GM12878 (cell line): ENCODE measurements at regions not wholly inside any gene's neighbourhood (a gene's known extent, or its start where the extent isn't known, plus 50 kb on each side); places are given as distances from the start of the nearest gene placed in this dataset.

Experiments used
- BCL11A ChIP-seq: IDR thresholded peaks from 2 replicates; pipeline ENCODE4 v1.6.1; 2011; ENCODE audit warnings: low read depth, low read length
- CBFB ChIP-seq: IDR thresholded peaks from 2 replicates; pipeline ENCODE4 v1.6.1; 2016; ENCODE audit warnings: antibody characterized with exemption, low read depth
- CHD1 ChIP-seq: IDR thresholded peaks from 2 replicates; pipeline ENCODE4 v1.6.1; 2012; ENCODE audit warnings: low read depth, low read length, improper control_type of control experiment
- CREB1 ChIP-seq: IDR thresholded peaks from 2 replicates; pipeline ENCODE4 v1.6.1; 2012; ENCODE audit warnings: low read depth, mild to moderate bottlenecking, inconsistent platforms
- GABPA ChIP-seq: IDR thresholded peaks from 2 replicates; pipeline ENCODE4 v1.6.1; 2014; ENCODE audit warnings: antibody characterized with exemption, low read depth, mild to moderate bottlenecking, inconsistent platforms
- JUND ChIP-seq: IDR thresholded peaks from 2 replicates; pipeline ENCODE4 v1.6.1; 2012; ENCODE audit warnings: low read depth, mild to moderate bottlenecking, low read length, improper control_type of control experiment, moderate library complexity
- MYC ChIP-seq: IDR thresholded peaks from 2 replicates; pipeline ENCODE4 v1.6.1; 2011; ENCODE audit warnings: mild to moderate bottlenecking, low read length, moderate library complexity, inconsistent platforms; ENCODE audit not compliant: insufficient read depth, insufficient replicate concordance, insufficient read length, severe bottlenecking
- NFYB ChIP-seq: IDR thresholded peaks from 2 replicates; pipeline ENCODE4 v1.6.1; 2011; ENCODE audit warnings: low read depth, mild to moderate bottlenecking, low read length, improper control_type of control experiment, moderate library complexity; ENCODE audit not compliant: insufficient read depth
- RAD21 ChIP-seq: IDR thresholded peaks from 2 replicates; pipeline ENCODE4 v1.6.1; 2011; ENCODE audit warnings: mild to moderate bottlenecking, low read depth, low read length, moderate library complexity; ENCODE audit not compliant: insufficient read depth
- TF ChIP-seq, protein P1 (sequence below), 3 experiments: IDR thresholded peaks in 2 of 3; conservative IDR thresholded peaks in 1 of 3; 2 replicates each; pipeline ENCODE4 v1.5.1; 2011; ENCODE audit warnings: low read depth in 3 of 3, low read length in 3 of 3, mild to moderate bottlenecking in 3 of 3, control low read depth in 2 of 3, moderate library complexity in 2 of 3, inconsistent platforms in 1 of 3, mixed read lengths in 1 of 3; ENCODE audit not compliant: control insufficient read depth in 2 of 3, insufficient read depth in 1 of 3; ENCODE audit errors: extremely low read depth in 1 of 3
- TF ChIP-seq, protein P2 (sequence below): fragments of 450-650 bp; IDR thresholded peaks from 2 replicates; pipeline ENCODE4 v1.6.1; 2018; ENCODE audit warnings: mild to moderate bottlenecking, low read depth, moderate library complexity; ENCODE audit not compliant: partially characterized antibody
- TF ChIP-seq, protein P3 (sequence below): IDR thresholded peaks from 2 replicates; pipeline ENCODE4 v1.6.1; 2012; ENCODE audit warnings: mild to moderate bottlenecking, low read depth, low read length
- TF ChIP-seq, protein P4 (sequence below): fragments of 450-650 bp; IDR thresholded peaks from 2 replicates; pipeline ENCODE4 v1.6.1; 2017; ENCODE audit warnings: mild to moderate bottlenecking, moderate library complexity

DNA sequence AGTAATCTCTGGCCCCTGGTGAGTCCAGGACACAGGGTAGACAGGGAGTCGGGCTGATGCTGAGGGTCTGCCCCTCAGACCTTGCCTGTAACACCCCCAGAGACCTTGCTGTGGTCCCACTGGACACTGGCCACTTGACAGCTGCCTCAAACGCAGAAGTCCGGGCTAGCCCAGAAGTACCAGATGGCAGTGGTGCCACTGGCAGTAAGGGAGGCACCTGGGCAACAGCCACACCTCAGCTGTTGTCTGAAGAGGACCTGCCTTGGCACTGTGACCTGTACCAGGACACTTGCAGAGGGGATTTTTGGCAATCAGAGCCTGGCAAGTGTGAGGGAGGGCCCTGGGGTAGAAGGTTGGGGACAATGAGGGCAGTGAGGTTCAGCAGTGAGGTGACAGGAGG is 63.3 kb upstream of the UXT start:
- TF ChIP-seq NFYB (no peak), CREB1 (no peak), BCL11A (no peak), RAD21 (no peak), MYC (no peak), GABPA (no peak), CHD1 (no peak), CBFB (no peak), JUND (no peak)
- TF ChIP-seq, protein P1, sequence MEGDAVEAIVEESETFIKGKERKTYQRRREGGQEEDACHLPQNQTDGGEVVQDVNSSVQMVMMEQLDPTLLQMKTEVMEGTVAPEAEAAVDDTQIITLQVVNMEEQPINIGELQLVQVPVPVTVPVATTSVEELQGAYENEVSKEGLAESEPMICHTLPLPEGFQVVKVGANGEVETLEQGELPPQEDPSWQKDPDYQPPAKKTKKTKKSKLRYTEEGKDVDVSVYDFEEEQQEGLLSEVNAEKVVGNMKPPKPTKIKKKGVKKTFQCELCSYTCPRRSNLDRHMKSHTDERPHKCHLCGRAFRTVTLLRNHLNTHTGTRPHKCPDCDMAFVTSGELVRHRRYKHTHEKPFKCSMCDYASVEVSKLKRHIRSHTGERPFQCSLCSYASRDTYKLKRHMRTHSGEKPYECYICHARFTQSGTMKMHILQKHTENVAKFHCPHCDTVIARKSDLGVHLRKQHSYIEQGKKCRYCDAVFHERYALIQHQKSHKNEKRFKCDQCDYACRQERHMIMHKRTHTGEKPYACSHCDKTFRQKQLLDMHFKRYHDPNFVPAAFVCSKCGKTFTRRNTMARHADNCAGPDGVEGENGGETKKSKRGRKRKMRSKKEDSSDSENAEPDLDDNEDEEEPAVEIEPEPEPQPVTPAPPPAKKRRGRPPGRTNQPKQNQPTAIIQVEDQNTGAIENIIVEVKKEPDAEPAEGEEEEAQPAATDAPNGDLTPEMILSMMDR (IDR thresholded peaks at IDR 0.05 in 2 of 3, conservative IDR thresholded peaks at IDR 0.05 in 1 of 3; ENCODE audit: control insufficient read depth in 2 of 3, extremely low read depth in 1 of 3, insufficient read depth in 1 of 3, low read depth in 3 of 3, low read length in 3 of 3), result no peak
- TF ChIP-seq, protein P2, sequence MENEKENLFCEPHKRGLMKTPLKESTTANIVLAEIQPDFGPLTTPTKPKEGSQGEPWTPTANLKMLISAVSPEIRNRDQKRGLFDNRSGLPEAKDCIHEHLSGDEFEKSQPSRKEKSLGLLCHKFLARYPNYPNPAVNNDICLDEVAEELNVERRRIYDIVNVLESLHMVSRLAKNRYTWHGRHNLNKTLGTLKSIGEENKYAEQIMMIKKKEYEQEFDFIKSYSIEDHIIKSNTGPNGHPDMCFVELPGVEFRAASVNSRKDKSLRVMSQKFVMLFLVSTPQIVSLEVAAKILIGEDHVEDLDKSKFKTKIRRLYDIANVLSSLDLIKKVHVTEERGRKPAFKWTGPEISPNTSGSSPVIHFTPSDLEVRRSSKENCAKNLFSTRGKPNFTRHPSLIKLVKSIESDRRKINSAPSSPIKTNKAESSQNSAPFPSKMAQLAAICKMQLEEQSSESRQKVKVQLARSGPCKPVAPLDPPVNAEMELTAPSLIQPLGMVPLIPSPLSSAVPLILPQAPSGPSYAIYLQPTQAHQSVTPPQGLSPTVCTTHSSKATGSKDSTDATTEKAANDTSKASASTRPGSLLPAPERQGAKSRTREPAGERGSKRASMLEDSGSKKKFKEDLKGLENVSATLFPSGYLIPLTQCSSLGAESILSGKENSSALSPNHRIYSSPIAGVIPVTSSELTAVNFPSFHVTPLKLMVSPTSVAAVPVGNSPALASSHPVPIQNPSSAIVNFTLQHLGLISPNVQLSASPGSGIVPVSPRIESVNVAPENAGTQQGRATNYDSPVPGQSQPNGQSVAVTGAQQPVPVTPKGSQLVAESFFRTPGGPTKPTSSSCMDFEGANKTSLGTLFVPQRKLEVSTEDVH, result no peak
- TF ChIP-seq, protein P3, sequence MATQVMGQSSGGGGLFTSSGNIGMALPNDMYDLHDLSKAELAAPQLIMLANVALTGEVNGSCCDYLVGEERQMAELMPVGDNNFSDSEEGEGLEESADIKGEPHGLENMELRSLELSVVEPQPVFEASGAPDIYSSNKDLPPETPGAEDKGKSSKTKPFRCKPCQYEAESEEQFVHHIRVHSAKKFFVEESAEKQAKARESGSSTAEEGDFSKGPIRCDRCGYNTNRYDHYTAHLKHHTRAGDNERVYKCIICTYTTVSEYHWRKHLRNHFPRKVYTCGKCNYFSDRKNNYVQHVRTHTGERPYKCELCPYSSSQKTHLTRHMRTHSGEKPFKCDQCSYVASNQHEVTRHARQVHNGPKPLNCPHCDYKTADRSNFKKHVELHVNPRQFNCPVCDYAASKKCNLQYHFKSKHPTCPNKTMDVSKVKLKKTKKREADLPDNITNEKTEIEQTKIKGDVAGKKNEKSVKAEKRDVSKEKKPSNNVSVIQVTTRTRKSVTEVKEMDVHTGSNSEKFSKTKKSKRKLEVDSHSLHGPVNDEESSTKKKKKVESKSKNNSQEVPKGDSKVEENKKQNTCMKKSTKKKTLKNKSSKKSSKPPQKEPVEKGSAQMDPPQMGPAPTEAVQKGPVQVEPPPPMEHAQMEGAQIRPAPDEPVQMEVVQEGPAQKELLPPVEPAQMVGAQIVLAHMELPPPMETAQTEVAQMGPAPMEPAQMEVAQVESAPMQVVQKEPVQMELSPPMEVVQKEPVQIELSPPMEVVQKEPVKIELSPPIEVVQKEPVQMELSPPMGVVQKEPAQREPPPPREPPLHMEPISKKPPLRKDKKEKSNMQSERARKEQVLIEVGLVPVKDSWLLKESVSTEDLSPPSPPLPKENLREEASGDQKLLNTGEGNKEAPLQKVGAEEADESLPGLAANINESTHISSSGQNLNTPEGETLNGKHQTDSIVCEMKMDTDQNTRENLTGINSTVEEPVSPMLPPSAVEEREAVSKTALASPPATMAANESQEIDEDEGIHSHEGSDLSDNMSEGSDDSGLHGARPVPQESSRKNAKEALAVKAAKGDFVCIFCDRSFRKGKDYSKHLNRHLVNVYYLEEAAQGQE, result no peak
- TF ChIP-seq, protein P4, sequence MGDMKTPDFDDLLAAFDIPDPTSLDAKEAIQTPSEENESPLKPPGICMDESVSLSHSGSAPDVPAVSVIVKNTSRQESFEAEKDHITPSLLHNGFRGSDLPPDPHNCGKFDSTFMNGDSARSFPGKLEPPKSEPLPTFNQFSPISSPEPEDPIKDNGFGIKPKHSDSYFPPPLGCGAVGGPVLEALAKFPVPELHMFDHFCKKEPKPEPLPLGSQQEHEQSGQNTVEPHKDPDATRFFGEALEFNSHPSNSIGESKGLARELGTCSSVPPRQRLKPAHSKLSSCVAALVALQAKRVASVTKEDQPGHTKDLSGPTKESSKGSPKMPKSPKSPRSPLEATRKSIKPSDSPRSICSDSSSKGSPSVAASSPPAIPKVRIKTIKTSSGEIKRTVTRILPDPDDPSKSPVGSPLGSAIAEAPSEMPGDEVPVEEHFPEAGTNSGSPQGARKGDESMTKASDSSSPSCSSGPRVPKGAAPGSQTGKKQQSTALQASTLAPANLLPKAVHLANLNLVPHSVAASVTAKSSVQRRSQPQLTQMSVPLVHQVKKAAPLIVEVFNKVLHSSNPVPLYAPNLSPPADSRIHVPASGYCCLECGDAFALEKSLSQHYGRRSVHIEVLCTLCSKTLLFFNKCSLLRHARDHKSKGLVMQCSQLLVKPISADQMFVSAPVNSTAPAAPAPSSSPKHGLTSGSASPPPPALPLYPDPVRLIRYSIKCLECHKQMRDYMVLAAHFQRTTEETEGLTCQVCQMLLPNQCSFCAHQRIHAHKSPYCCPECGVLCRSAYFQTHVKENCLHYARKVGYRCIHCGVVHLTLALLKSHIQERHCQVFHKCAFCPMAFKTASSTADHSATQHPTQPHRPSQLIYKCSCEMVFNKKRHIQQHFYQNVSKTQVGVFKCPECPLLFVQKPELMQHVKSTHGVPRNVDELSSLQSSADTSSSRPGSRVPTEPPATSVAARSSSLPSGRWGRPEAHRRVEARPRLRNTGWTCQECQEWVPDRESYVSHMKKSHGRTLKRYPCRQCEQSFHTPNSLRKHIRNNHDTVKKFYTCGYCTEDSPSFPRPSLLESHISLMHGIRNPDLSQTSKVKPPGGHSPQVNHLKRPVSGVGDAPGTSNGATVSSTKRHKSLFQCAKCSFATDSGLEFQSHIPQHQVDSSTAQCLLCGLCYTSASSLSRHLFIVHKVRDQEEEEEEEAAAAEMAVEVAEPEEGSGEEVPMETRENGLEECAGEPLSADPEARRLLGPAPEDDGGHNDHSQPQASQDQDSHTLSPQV, result no peak
